ENCODE measurements at regions not wholly inside any gene's neighbourhood (a gene's known extent, or its start where the extent isn't known, plus 50 kb on each side); places are given as distances from the start of the nearest gene placed in this dataset.

DNA sequence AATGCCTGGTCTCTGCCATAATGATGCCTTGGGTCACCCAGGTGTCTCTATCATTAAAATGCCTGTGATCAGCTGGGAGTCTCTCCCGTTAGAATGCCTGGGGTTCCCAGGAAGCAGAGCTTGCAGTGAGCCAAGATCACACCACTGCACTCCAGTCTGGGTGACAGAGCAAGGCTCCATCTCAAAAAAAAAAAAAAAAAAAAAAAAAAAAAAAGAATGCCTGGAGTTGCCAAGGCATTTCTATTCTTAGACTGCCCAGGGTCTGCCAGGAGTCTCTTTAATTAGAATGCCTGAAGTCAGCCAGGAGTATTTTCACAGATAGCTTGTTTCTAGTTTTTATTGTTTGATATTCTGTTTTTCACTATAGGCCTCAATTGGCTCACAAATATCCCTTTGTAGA is 1552.5 kb downstream of the UQCRFS1 start:
- H3K27ac ChIP-seq, result no peak overlapping the region
- WGBS, 3 donors, result 29 to 56% (median 42%) methylated on average over 1 of the region's 1 CpG
- no peaks in the 10 kb centered on the region for H3K9me3 ChIP-seq
- no peak overlapping the region for H3K4me3 ChIP-seq
- DNase-seq, result no peak
- no peaks in the 10 kb centered on the region for H3K4me1 ChIP-seq (ENCODE audit: insufficient read depth)
- TF ChIP-seq EP300 (IDR thresholded peaks at IDR 0.05) (no peak), CTCF (IDR thresholded peaks at IDR 0.05) (no peak), POLR2A (IDR thresholded peaks at IDR 0.05) (no peak)
- no peaks in the 10 kb centered on the region for H3K36me3 ChIP-seq
- no peaks in the 10 kb centered on the region for H3K27me3 ChIP-seq
- intact Hi-C loops (cut with DNase I), result no loop called here

DNA sequence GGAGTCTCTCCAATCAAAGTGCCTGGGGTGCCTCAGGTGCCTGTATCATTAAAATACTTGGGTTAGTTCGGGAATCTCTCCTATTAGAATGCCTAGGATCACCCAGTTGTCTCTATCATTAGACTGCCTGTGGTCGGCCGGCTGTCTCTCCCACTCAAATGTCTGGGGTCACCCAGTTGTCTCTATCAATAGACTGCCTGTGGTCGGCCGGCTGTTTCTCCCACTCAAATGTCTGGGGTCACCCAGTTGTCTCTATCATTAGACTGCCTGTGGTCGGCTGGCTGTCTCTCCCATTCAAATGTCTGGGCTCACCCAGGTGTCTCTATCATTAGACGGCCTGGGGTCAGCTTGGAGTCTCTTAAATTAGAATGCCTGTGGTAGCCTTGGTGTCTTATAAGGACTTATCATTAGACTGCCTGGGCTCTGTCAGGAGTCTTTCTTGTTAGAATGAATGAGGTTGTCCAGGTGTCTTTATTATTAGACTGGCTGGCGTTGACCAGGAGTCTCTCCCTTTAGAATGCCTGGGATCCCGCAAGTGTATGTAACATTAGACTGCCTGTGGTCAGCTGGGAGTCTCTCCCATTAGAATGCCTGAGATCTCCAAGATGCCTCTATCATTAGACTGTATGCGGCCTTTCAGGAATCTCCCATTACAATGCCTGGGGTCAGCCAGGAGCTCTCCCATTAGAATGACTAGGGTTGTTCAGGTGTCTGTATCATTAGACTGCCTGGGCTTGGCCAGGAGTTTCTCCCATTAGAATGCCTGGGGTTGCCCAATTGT is 1555.5 kb downstream of the UQCRFS1 start:
- H3K9me3 ChIP-seq, result no peaks in the 10 kb centered on the region

GRCh38 chr19:27654266-27654990 is 1558.5 kb downstream of the UQCRFS1 start:
- WGBS, 3 donors, result 51 to 66% (median 54%) methylated on average over 8 of the region's 8 CpGs
- H3K4me1 ChIP-seq (ENCODE audit: insufficient read depth), result no peaks in the 10 kb centered on the region
- no peaks in the 10 kb centered on the region for H3K27me3 ChIP-seq
- H3K4me3 ChIP-seq, result no peak overlapping the region
- no peak overlapping the region for H3K27ac ChIP-seq
- no peak for DNase-seq
- no peaks in the 10 kb centered on the region for H3K36me3 ChIP-seq
- peaks cover 0 to 4% of the 10 kb centered on the region in 2 donors for H3K9me3 ChIP-seq
- TF ChIP-seq EP300 (IDR thresholded peaks at IDR 0.05) (no peak), POLR2A (IDR thresholded peaks at IDR 0.05) (no peak), CTCF (IDR thresholded peaks at IDR 0.05) (no peak)
- intact Hi-C loops (cut with DNase I), result no loop called here

More for the DNA sequence above, 1555.5 kb downstream of the UQCRFS1 start:
- Histone ChIP-seq H3K4me1 (ENCODE audit: insufficient read depth) (no peaks in the 10 kb centered on the region), H3K36me3 (no peaks in the 10 kb centered on the region), H3K4me3 (no peak overlapping the region), H3K27ac (no peak overlapping the region), H3K27me3 (no peaks in the 10 kb centered on the region)
- no peak for TF ChIP-seq POLR2A (IDR thresholded peaks at IDR 0.05)
- no peak for TF ChIP-seq CTCF (IDR thresholded peaks at IDR 0.05)
- TF ChIP-seq EP300 (IDR thresholded peaks at IDR 0.05), result no peak
- intact Hi-C loops (cut with DNase I), result no loop called here
- DNase-seq, result no peak
- WGBS, 3 donors, result 77 to 86% (median 79%) methylated on average over 10 of the region's 10 CpGs

- H3K9me3 ChIP-seq, result peaks cover 0 to 4% of the 10 kb centered on the region in 2 donors
- intact Hi-C loops (cut with DNase I), result no loop called here
- no peaks in the 10 kb centered on the region for H3K4me1 ChIP-seq (ENCODE audit: insufficient read depth)
- 43 to 63% (median 49%) methylated on average over 3 of the region's 3 CpGs for WGBS, 3 donors
- no peak for TF ChIP-seq POLR2A (IDR thresholded peaks at IDR 0.05)
- no peak for TF ChIP-seq EP300 (IDR thresholded peaks at IDR 0.05)
- no peak for TF ChIP-seq CTCF (IDR thresholded peaks at IDR 0.05)
- no peak overlapping the region for H3K27ac ChIP-seq
- no peaks in the 10 kb centered on the region for H3K27me3 ChIP-seq
- no peak overlapping the region for H3K4me3 ChIP-seq
- no peak for DNase-seq
- no peaks in the 10 kb centered on the region for H3K36me3 ChIP-seq
These were observed 1560.2 kb downstream of the UQCRFS1 start for GRCh38 chr19:27652796-27653195.
